B cell (primary cell): ENCODE measurements at regions not wholly inside any gene's neighbourhood (a gene's known extent, or its start where the extent isn't known, plus 50 kb on each side); places are given as distances from the start of the nearest gene placed in this dataset.

Experiments
- ATAC-seq: fragments of 200-7000 bp; cut with Tn5 transposase; one replicate; pipeline ENCODE4 v1.10.0; 2021; ENCODE audit warnings: low read depth, mild to moderate bottlenecking, moderate number of reproducible peaks, moderate library complexity
- CTCF ChIA-PET: fragments of 350-600 bp; sonication (Branson Sonifier 250); formaldehyde crosslinking; loops from one replicate; lab custom pipeline; 2021; ENCODE audit warnings: antibody characterized with exemption, inconsistent platforms; lab: Charles Lee
- POLR2A ChIA-PET: fragments of 350-600 bp; sonication (Branson Sonifier 250); formaldehyde crosslinking; loops from one replicate; lab custom pipeline; 2021; ENCODE audit warnings: antibody characterized with exemption; lab: Charles Lee
- DNase-seq: peaks from one replicate; pipeline ENCODE4 v3.0.0; 2013
- H2AFZ ChIP-seq: 2 replicates; pipeline ENCODE4 v1.6.1; 2012; ENCODE audit warnings: mild to moderate bottlenecking, low read depth, low read length; ENCODE audit not compliant: insufficient read depth, poor library complexity, severe bottlenecking
- H3K27ac ChIP-seq, 2 donors: 1 replicate in 1 of 2; 2 replicates in 1 of 2; pipeline ENCODE4 v1.5.1; 2012 to 2013; ENCODE audit warnings: low read length in 2 of 2, mild to moderate bottlenecking in 2 of 2, moderate library complexity in 1 of 2
- H3K27me3 ChIP-seq, 4 experiments: fragments of 200-600 bp in 1 of 4; sonication (generic) in 1 of 4; replicated peaks in 1 of 4; 1 replicate in 2 of 4; 2 replicates in 2 of 4; pipeline versions ENCODE4 v1.6.1 to v1.7.0; 2013 to 2016; ENCODE audit warnings: low read length in 3 of 4, mild to moderate bottlenecking in 2 of 4, mixed read lengths in 1 of 4, moderate library complexity in 1 of 4; ENCODE audit not compliant: insufficient read depth in 4 of 4, control insufficient read depth in 3 of 4; ENCODE audit errors: control extremely low read depth in 1 of 4
- H3K36me3 ChIP-seq, 2 experiments: replicated peaks in 1 of 2; 1 replicate in 1 of 2; 2 replicates in 1 of 2; pipeline versions ENCODE4 v1.6.1 to v1.7.1; 2013; ENCODE audit warnings: low read length in 1 of 2; ENCODE audit not compliant: insufficient read depth in 2 of 2, control insufficient read depth in 1 of 2; ENCODE audit errors: control extremely low read depth in 1 of 2, extremely low read depth in 1 of 2
- H3K4me1 ChIP-seq, 2 donors: fragments of 200-600 bp in 1 of 2; sonication (generic) in 1 of 2; 1 replicate in 1 of 2; 2 replicates in 1 of 2; pipeline versions ENCODE4 v1.5.1 to v1.6.1; 2013 to 2017; ENCODE audit warnings: low read length in 2 of 2; ENCODE audit not compliant: control insufficient read depth in 2 of 2, insufficient read depth in 2 of 2
- H3K4me2 ChIP-seq: replicated peaks from 2 replicates; pipeline ENCODE3; 2012; ENCODE audit warnings: mild to moderate bottlenecking, low read depth, low read length; ENCODE audit not compliant: poor library complexity, severe bottlenecking
- H3K4me3 ChIP-seq, 5 experiments: fragments of 200-600 bp in 1 of 5; sonication (generic) in 1 of 5; 1 replicate in 3 of 5; 2 replicates in 2 of 5; pipeline versions ENCODE4 v1.5.1 to v1.7.0; 2011 to 2016; ENCODE audit warnings: low read length in 4 of 5, mild to moderate bottlenecking in 4 of 5, low read depth in 2 of 5, control low read depth in 1 of 5, moderate library complexity in 1 of 5; ENCODE audit not compliant: insufficient read depth in 1 of 5; ENCODE audit errors: control extremely low read depth in 1 of 5, extremely low read depth in 1 of 5
- H3K79me2 ChIP-seq: fragments of 200-600 bp; sonication (generic); one replicate; pipeline ENCODE4 v1.6.0; 2016; ENCODE audit warnings: low read length; ENCODE audit not compliant: control insufficient read depth, insufficient read depth
- H3K9ac ChIP-seq: fragments of 200-600 bp; sonication (generic); 2 replicates; pipeline ENCODE4 v1.6.1; 2017; ENCODE audit warnings: mild to moderate bottlenecking, low read length, moderate library complexity
- H3K9me3 ChIP-seq, 3 donors: one replicate each; pipeline versions ENCODE4 v1.6.1 to v1.7.1; 2013; ENCODE audit warnings: low read length in 2 of 3; ENCODE audit not compliant: control insufficient read depth in 2 of 3, insufficient read depth in 1 of 3; ENCODE audit errors: control extremely low read depth in 1 of 3
- H4K20me1 ChIP-seq: 2 replicates; pipeline ENCODE4 v1.6.0; 2012; ENCODE audit warnings: mild to moderate bottlenecking, low read length; ENCODE audit not compliant: insufficient read depth, control insufficient read depth, poor library complexity, severe bottlenecking
- H3K27ac Mint-ChIP-seq: one replicate; pipeline ENCODE4 v1.8.0; 2021; ENCODE audit warnings: mixed read lengths
- H3K27me3 Mint-ChIP-seq: one replicate; pipeline ENCODE4 v1.8.0; 2021; ENCODE audit warnings: mixed read lengths
- H3K4me1 Mint-ChIP-seq: one replicate; pipeline ENCODE4 v1.8.0; 2021; ENCODE audit warnings: mixed read lengths
- H3K4me3 Mint-ChIP-seq: one replicate; pipeline ENCODE4 v1.8.0; 2021; ENCODE audit warnings: mixed read lengths
- H3K9me3 Mint-ChIP-seq: one replicate; pipeline ENCODE4 v1.8.0; 2022; ENCODE audit warnings: mixed read lengths; ENCODE audit not compliant: insufficient read depth
- EZH2 ChIP-seq: IDR thresholded peaks from 2 replicates; pipeline ENCODE4 v1.6.1; 2012; ENCODE audit warnings: borderline replicate concordance, low read depth, mild to moderate bottlenecking, moderate library complexity, low read length; ENCODE audit not compliant: insufficient read depth, poor library complexity, severe bottlenecking
- WGBS: methylation state at CpG from one replicate; pipeline ENCODE4 v1.1.5; 2013; ENCODE audit warnings: missing lambda C conversion rate; ENCODE audit not compliant: insufficient coverage; 5-methylcytosine and 5-hydroxymethylcytosine counted together
- intact Hi-C: fragments of 100-400 bp; cut with micrococcal nuclease; formaldehyde crosslinking; loops from one replicate; pipeline ENCODE4 v1.10.0; 2022
- TF ChIP-seq, protein P1 (sequence below): fragments of 200-600 bp; IDR thresholded peaks from one replicate; pipeline ENCODE4 v1.8.0; 2022; ENCODE audit warnings: antibody characterized with exemption, mild to moderate bottlenecking

DNA sequence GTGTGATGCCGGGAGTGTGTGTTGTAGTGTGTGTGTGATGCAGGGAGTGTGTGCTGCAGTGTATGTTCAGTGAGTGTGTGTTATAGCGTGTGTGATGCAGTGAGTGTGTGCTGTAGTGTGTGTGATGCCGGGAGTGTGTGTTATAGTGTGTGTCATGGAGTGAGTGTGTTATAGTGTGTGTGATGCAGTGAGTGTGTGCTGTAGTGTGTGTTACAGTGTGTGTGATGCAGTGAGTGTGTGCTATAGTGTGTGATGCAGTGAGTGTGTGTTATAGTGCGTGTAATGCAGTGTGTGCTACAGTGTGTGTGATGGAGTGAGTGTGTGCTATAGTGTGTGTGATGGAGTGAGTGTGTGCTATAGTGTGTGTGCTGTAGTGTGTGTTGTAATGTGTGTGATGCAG, 182.1 kb upstream of the SOX11 start:
- H3K4me3 ChIP-seq = no peak overlapping the region
- WGBS = 100% methylated on average over 4 of the region's 4 CpGs

DNA sequence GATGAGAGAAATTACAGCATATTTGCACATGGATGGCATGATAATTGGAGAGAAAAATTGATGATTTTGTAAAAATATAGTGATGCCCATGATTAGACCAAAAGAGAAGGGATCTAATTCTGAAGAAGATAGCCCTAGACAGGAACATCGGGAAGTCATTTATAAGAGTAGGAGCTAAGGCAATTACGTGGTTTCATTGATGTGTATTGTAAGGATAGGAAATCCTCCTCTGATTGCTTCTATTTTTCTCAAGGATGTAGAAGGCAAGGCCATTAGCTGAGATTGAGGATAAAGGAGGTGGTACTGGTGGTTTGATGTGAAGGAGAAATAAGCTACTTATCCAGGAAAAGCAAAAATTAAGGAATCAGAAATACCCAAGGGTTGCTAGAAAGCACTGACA, 176.5 kb upstream of the SOX11 start:
- no peak overlapping the region for H3K4me2 ChIP-seq
- H3K27ac Mint-ChIP-seq = no peak overlapping the region
- TF ChIP-seq, protein P1, sequence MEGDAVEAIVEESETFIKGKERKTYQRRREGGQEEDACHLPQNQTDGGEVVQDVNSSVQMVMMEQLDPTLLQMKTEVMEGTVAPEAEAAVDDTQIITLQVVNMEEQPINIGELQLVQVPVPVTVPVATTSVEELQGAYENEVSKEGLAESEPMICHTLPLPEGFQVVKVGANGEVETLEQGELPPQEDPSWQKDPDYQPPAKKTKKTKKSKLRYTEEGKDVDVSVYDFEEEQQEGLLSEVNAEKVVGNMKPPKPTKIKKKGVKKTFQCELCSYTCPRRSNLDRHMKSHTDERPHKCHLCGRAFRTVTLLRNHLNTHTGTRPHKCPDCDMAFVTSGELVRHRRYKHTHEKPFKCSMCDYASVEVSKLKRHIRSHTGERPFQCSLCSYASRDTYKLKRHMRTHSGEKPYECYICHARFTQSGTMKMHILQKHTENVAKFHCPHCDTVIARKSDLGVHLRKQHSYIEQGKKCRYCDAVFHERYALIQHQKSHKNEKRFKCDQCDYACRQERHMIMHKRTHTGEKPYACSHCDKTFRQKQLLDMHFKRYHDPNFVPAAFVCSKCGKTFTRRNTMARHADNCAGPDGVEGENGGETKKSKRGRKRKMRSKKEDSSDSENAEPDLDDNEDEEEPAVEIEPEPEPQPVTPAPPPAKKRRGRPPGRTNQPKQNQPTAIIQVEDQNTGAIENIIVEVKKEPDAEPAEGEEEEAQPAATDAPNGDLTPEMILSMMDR = no peak
- TF ChIP-seq EZH2 = no peak
- H3K4me1 ChIP-seq = no peaks in the 10 kb centered on the region
- H3K27me3 ChIP-seq = no peaks in the 10 kb centered on the region
- no peaks in the 10 kb centered on the region for H3K9me3 Mint-ChIP-seq
- POLR2A ChIA-PET = no interaction called here
- H3K4me3 ChIP-seq = no peak overlapping the region
- DNase-seq = no peak
- CTCF ChIA-PET = no interaction called here
- no peak overlapping the region for H3K4me3 Mint-ChIP-seq
- H4K20me1 ChIP-seq = no peaks in the 10 kb centered on the region
- no peak overlapping the region for H3K27ac ChIP-seq
- H3K27me3 Mint-ChIP-seq = no peaks in the 10 kb centered on the region
- no peak overlapping the region for H3K9ac ChIP-seq
- H3K79me2 ChIP-seq = no peaks in the 10 kb centered on the region
- WGBS = 80% methylated on average over 2 of the region's 2 CpGs
- no peak overlapping the region for H2AFZ ChIP-seq
- peaks cover 0 to under 1% (median 0%) of the 10 kb centered on the region in 3 donors for H3K9me3 ChIP-seq
- H3K36me3 ChIP-seq = no peaks in the 10 kb centered on the region
- intact Hi-C loops = no loop called here
- ATAC-seq = no peak
- no peaks in the 10 kb centered on the region for H3K4me1 Mint-ChIP-seq

More for the DNA sequence above, 182.1 kb upstream of the SOX11 start:
- POLR2A ChIA-PET = no interaction called here
- CTCF ChIA-PET = no interaction called here
- no peak overlapping the region for H3K9ac ChIP-seq
- Mint-ChIP-seq H3K27me3 (no peaks in the 10 kb centered on the region), H3K4me3 (no peak overlapping the region), H3K4me1 (no peaks in the 10 kb centered on the region), H3K9me3 (no peaks in the 10 kb centered on the region), H3K27ac (no peak overlapping the region)
- H3K27ac ChIP-seq = no peak overlapping the region
- DNase-seq (no peak), ATAC-seq (no peak)
- no peak overlapping the region for H3K4me2 ChIP-seq
- intact Hi-C loops = no loop called here
- H3K79me2 ChIP-seq = no peaks in the 10 kb centered on the region
- no peaks in the 10 kb centered on the region for H3K36me3 ChIP-seq
- TF ChIP-seq, protein P1 = no peak
- TF ChIP-seq EZH2 = no peak
- no peaks in the 10 kb centered on the region for H3K27me3 ChIP-seq
- no peaks in the 10 kb centered on the region for H4K20me1 ChIP-seq
- peaks cover 0 to 12% (median 0%) of the 10 kb centered on the region in 3 donors for H3K9me3 ChIP-seq
- H3K4me1 ChIP-seq = no peaks in the 10 kb centered on the region
- no peak overlapping the region for H2AFZ ChIP-seq
